IMR-90 (cell line): ENCODE measurements at regions not wholly inside any gene's neighbourhood (a gene's known extent, or its start where the extent isn't known, plus 50 kb on each side); places are given as distances from the start of the nearest gene placed in this dataset.

Experiments used
- ATAC-seq: fragments of 200-7000 bp; cut with Tn5 transposase; 2 replicates; pipeline ENCODE4 v1.9.1; 2020; ENCODE audit warnings: low read depth, mild to moderate bottlenecking, moderate library complexity
- BruUV-seq: library from RNA; stranded (reverse); fragments of 400-500 nt; replicated peaks from 2 replicates; lab custom pipeline; 2021; lab: Mats Ljungman, UMichigan
- CTCF ChIA-PET: fragments of 300-600 bp; formaldehyde crosslinking; extraction: SDS; loops from one replicate; lab custom pipeline; 2021; ENCODE audit warnings: antibody characterized with exemption; lab: Yijun Ruan, JAX
- POLR2A ChIA-PET: fragments of 300-600 bp; sonication (Branson Sonifier 250); formaldehyde crosslinking; loops from one replicate; lab custom pipeline; 2022; ENCODE audit warnings: antibody characterized with exemption; ENCODE audit not compliant: unreplicated experiment; lab: Charles Lee
- DNase-seq: peaks from one replicate; pipeline ENCODE4 v3.0.0; 2013
- H2AFZ ChIP-seq: replicated peaks from 2 replicates; pipeline ENCODE3; 2013; ENCODE audit warnings: low read length, mild to moderate bottlenecking; ENCODE audit not compliant: poor library complexity
- H2AK5ac ChIP-seq: 2 replicates; pipeline ENCODE4 v1.6.1; 2013; ENCODE audit warnings: low read depth, low read length, inconsistent platforms
- H2AK9ac ChIP-seq: replicated peaks from 2 replicates; pipeline ENCODE3; 2013; ENCODE audit warnings: mild to moderate bottlenecking, low read depth, low read length, moderate library complexity; ENCODE audit not compliant: poor library complexity
- H2BK120ac ChIP-seq: 2 replicates; pipeline ENCODE4 v1.6.1; 2013; ENCODE audit warnings: low read depth, low read length, inconsistent platforms
- H2BK15ac ChIP-seq: 3 replicates; pipeline ENCODE4 v1.6.1; 2013; ENCODE audit warnings: low read depth, low read length, inconsistent platforms
- H2BK20ac ChIP-seq: 2 replicates; pipeline ENCODE4 v1.6.1; 2013; ENCODE audit warnings: low read depth, mild to moderate bottlenecking, inconsistent platforms, low read length, moderate library complexity
- H2BK5ac ChIP-seq: 2 replicates; pipeline ENCODE4 v1.6.1; 2013; ENCODE audit warnings: mild to moderate bottlenecking, low read depth, low read length, inconsistent platforms; ENCODE audit not compliant: poor library complexity, severe bottlenecking
- H3K14ac ChIP-seq: replicated peaks from 2 replicates; pipeline ENCODE4 v1.6.1; 2013; ENCODE audit warnings: low read depth, low read length, inconsistent platforms
- H3K18ac ChIP-seq: 2 replicates; pipeline ENCODE4 v1.6.1; 2013; ENCODE audit warnings: low read depth, low read length, control low read depth
- H3K23ac ChIP-seq: 2 replicates; pipeline ENCODE4 v1.6.1; 2013; ENCODE audit warnings: low read depth, low read length, inconsistent platforms
- H3K27ac ChIP-seq: 2 replicates; pipeline ENCODE4 v1.5.1; 2013; ENCODE audit warnings: mild to moderate bottlenecking, control low read depth, low read length; ENCODE audit not compliant: insufficient read depth
- H3K27me3 ChIP-seq: 2 replicates; pipeline ENCODE4 v1.6.1; 2013; ENCODE audit warnings: low read length; ENCODE audit not compliant: control insufficient read depth, insufficient read depth
- H3K36me3 ChIP-seq: 2 replicates; pipeline ENCODE4 v1.6.1; 2013; ENCODE audit warnings: low read length, mixed read lengths; ENCODE audit not compliant: control insufficient read depth, insufficient read depth
- H3K4ac ChIP-seq: 2 replicates; pipeline ENCODE4 v1.6.1; 2013; ENCODE audit warnings: low read depth, low read length, inconsistent platforms
- H3K4me1 ChIP-seq: 2 replicates; pipeline ENCODE4 v1.6.1; 2013; ENCODE audit warnings: low read length, mixed read lengths; ENCODE audit not compliant: control insufficient read depth, insufficient read depth
- H3K4me2 ChIP-seq: 2 replicates; pipeline ENCODE4 v1.6.1; 2013; ENCODE audit warnings: low read depth, mild to moderate bottlenecking, control low read depth, low read length, moderate library complexity
- H3K4me3 ChIP-seq: 2 replicates; pipeline ENCODE4 v1.5.1; 2013; ENCODE audit warnings: low read depth, mild to moderate bottlenecking, control low read depth, low read length, moderate library complexity; ENCODE audit not compliant: insufficient read depth
- H3K56ac ChIP-seq: 2 replicates; pipeline ENCODE4 v1.6.1; 2013; ENCODE audit warnings: low read length, inconsistent platforms; ENCODE audit not compliant: insufficient read depth; ENCODE audit errors: extremely low read depth
- H3K79me1 ChIP-seq, 2 experiments: 2 replicates each; pipeline ENCODE4 v1.6.1; 2013; ENCODE audit warnings: low read length in 2 of 2, inconsistent platforms in 1 of 2, low read depth in 1 of 2
- H3K9ac ChIP-seq: 2 replicates; pipeline ENCODE4 v1.6.1; 2013; ENCODE audit warnings: low read depth, low read length, control low read depth
- H3K9me1 ChIP-seq: 2 replicates; pipeline ENCODE4 v1.6.1; 2013; ENCODE audit warnings: low read length, inconsistent platforms; ENCODE audit not compliant: insufficient read depth
- H3K9me3 ChIP-seq: 2 replicates; pipeline ENCODE4 v1.6.1; 2013; ENCODE audit warnings: low read length; ENCODE audit not compliant: control insufficient read depth, insufficient read depth
- H4K20me1 ChIP-seq: 2 replicates; pipeline ENCODE4 v1.6.1; 2013; ENCODE audit warnings: low read length, inconsistent platforms; ENCODE audit not compliant: insufficient read depth
- H4K5ac ChIP-seq: 2 replicates; pipeline ENCODE4 v1.6.1; 2013; ENCODE audit warnings: mild to moderate bottlenecking, low read depth, low read length, control low read depth
- H4K8ac ChIP-seq, 2 experiments: 2 replicates each; pipeline ENCODE4 v1.6.1; 2013; ENCODE audit warnings: low read depth in 2 of 2, low read length in 2 of 2, control low read depth in 1 of 2, inconsistent platforms in 1 of 2
- H4K91ac ChIP-seq: 2 replicates; pipeline ENCODE4 v1.6.1; 2013; ENCODE audit warnings: low read depth, low read length, inconsistent platforms; ENCODE audit not compliant: insufficient read depth
- BHLHE40 ChIP-seq: fragments of 150-350 bp; IDR thresholded peaks from 2 replicates; pipeline ENCODE4 v1.6.1; 2016; ENCODE audit warnings: mild to moderate bottlenecking, low read depth, low read length
- CEBPB ChIP-seq: IDR thresholded peaks from 2 replicates; pipeline ENCODE4 v1.6.1; 2012; ENCODE audit warnings: low read depth, low read length, improper control_type of control experiment
- FOS ChIP-seq: fragments of 150-350 bp; IDR thresholded peaks from 2 replicates; pipeline ENCODE4 v1.6.1; 2016; ENCODE audit warnings: low read depth, low read length
- MXI1 ChIP-seq: IDR thresholded peaks from 2 replicates; pipeline ENCODE4 v1.6.1; 2012; ENCODE audit warnings: low read depth, mild to moderate bottlenecking, low read length, moderate library complexity, borderline replicate concordance
- NFE2L2 ChIP-seq: fragments of 150-350 bp; IDR thresholded peaks from 2 replicates; pipeline ENCODE4 v1.6.1; 2016; ENCODE audit warnings: low read depth, mild to moderate bottlenecking, low read length
- POLR2A ChIP-seq: IDR thresholded peaks from 2 replicates; pipeline ENCODE4 v1.6.1; 2012; ENCODE audit warnings: mild to moderate bottlenecking, low read depth, low read length
- RAD21 ChIP-seq: IDR thresholded peaks from 2 replicates; pipeline ENCODE4 v1.6.1; 2012; ENCODE audit warnings: low read length, improper control_type of control experiment
- RFX5 ChIP-seq: IDR thresholded peaks from 2 replicates; pipeline ENCODE4 v1.8.0; 2012; ENCODE audit warnings: low read depth, mild to moderate bottlenecking, low read length, moderate library complexity
- WGBS, 2 experiments: methylation state at CpG; one replicate each; pipeline versions ENCODE4 v1.1.5 to v1.1.7; 2013; ENCODE audit warnings: missing lambda C conversion rate in 2 of 2; ENCODE audit not compliant: insufficient read length in 1 of 2; ENCODE audit errors: extremely low coverage in 2 of 2; 5-methylcytosine and 5-hydroxymethylcytosine counted together
- dilution Hi-C: fragments of 300-500 bp; cut with HindIII; formaldehyde crosslinking; loops from one replicate; pipeline ENCODE4 v1.14.3; 2018; ENCODE audit warnings: low sequenced_read_pairs; ENCODE audit not compliant: unreplicated experiment
- in situ Hi-C: fragments of 300-500 bp; cut with MboI; formaldehyde crosslinking; loops from 3 replicates; pipeline ENCODE4 v1.14.3; 2019; ENCODE audit warnings: low sequenced_read_pairs, inconsistent platforms, mixed read lengths
- intact Hi-C: fragments of 100-400 bp; cut with micrococcal nuclease; formaldehyde crosslinking; loops from 2 replicates; pipeline ENCODE4 v1.10.0; 2022
- TF ChIP-seq, protein P1 (sequence below): fragments of 150-350 bp; IDR thresholded peaks from 2 replicates; pipeline ENCODE4 v1.6.1; 2016; ENCODE audit warnings: low read depth, mild to moderate bottlenecking, low read length, moderate library complexity, borderline replicate concordance
- TF ChIP-seq, protein P2 (sequence below): fragments of 150-350 bp; IDR thresholded peaks from 2 replicates; pipeline ENCODE4 v1.6.1; 2017; ENCODE audit warnings: mild to moderate bottlenecking, antibody characterized with exemption, low read length, low read depth

DNA sequence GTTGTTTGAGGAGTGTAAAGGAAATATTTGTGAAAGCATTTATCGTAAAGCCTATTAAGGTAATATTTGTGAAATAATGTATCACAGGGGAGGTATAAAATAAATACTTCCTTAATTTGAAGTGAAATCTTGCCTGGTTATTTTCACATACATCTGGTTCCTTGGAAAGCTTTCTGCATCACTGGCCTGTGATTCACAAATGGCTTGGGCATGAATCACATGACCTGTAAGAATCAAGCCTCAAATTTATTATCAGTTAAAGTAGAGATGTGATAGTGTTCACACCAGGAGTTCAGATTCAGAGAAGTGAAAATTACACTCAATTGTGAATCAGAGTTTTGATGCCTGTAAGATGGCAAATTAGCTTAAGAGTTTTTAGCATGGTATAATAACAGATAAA, 1911.4 kb downstream of the STIM2 start:
- H3K27me3 ChIP-seq = no peaks in the 10 kb centered on the region
- H3K9me3 ChIP-seq = no peaks in the 10 kb centered on the region
- no peak overlapping the region for H3K18ac ChIP-seq
- ATAC-seq = peak; percentile 66
- no peak overlapping the region for H2AK9ac ChIP-seq
- peak; percentile 83 for DNase-seq
- H2AFZ ChIP-seq = no peak overlapping the region
- no peak overlapping the region for H3K14ac ChIP-seq
- no peaks in the 10 kb centered on the region for H3K36me3 ChIP-seq
- H4K91ac ChIP-seq = no peak overlapping the region
- no peak overlapping the region for H3K9ac ChIP-seq
- peak overlapping the region; percentile 20 for H2BK5ac ChIP-seq
- ChIA-PET CTCF (no interaction called here), POLR2A (no interaction called here)
- H3K4me1 ChIP-seq = 0 out of 2 replicates have a peak, but pooled peaks cover 2% of the 10 kb centered on the region
- dilution Hi-C loops = no loop called here
- no peak overlapping the region for H2BK15ac ChIP-seq
- no peak overlapping the region for H3K23ac ChIP-seq
- in situ Hi-C loops = no loop called here
- H3K9me1 ChIP-seq = no peaks in the 10 kb centered on the region
- BruUV-seq = no TSS peak
- no peak overlapping the region for H3K56ac ChIP-seq
- intact Hi-C loops = no loop called here
- H4K8ac ChIP-seq = no peak overlapping the region
- H2AK5ac ChIP-seq = no peak overlapping the region
- H4K5ac ChIP-seq = no peak overlapping the region
- H3K27ac ChIP-seq = no peak overlapping the region
- TF ChIP-seq MXI1 = no peak
- peak; percentile 51; the same call in 1 of the 2 replicates for TF ChIP-seq FOS
- no peak for TF ChIP-seq RAD21
- TF ChIP-seq, protein P1, sequence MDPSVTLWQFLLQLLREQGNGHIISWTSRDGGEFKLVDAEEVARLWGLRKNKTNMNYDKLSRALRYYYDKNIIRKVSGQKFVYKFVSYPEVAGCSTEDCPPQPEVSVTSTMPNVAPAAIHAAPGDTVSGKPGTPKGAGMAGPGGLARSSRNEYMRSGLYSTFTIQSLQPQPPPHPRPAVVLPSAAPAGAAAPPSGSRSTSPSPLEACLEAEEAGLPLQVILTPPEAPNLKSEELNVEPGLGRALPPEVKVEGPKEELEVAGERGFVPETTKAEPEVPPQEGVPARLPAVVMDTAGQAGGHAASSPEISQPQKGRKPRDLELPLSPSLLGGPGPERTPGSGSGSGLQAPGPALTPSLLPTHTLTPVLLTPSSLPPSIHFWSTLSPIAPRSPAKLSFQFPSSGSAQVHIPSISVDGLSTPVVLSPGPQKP = no peak
- no peak for TF ChIP-seq NFE2L2
- no peak for TF ChIP-seq BHLHE40
- no peak for TF ChIP-seq POLR2A
- TF ChIP-seq RFX5 = no peak
- TF ChIP-seq CEBPB = no peak
- TF ChIP-seq, protein P2, sequence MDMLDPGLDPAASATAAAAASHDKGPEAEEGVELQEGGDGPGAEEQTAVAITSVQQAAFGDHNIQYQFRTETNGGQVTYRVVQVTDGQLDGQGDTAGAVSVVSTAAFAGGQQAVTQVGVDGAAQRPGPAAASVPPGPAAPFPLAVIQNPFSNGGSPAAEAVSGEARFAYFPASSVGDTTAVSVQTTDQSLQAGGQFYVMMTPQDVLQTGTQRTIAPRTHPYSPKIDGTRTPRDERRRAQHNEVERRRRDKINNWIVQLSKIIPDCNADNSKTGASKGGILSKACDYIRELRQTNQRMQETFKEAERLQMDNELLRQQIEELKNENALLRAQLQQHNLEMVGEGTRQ = peak; percentile 43; the same call in 1 of the 2 replicates
- H3K4me2 ChIP-seq = no peak overlapping the region
- no peak overlapping the region for H2BK120ac ChIP-seq
- no peak overlapping the region for H3K4me3 ChIP-seq
- H3K79me1 ChIP-seq = no peaks in the 10 kb centered on the region
- WGBS, 2 experiments = no CpG with 5 or more reads among the region's 1 CpG
- no peaks in the 10 kb centered on the region for H4K20me1 ChIP-seq
- no peak overlapping the region for H3K4ac ChIP-seq
- no peak overlapping the region for H2BK20ac ChIP-seq
